Nephron progenitor cell (in vitro differentiated cells): ENCODE measurements at regions not wholly inside any gene's neighbourhood (a gene's known extent, or its start where the extent isn't known, plus 50 kb on each side); places are given as distances from the start of the nearest gene placed in this dataset.

ENCODE experiments used
- DNase-seq: peaks from one replicate; pipeline ENCODE4 v3.0.0; 2021
- H3K27ac Mint-ChIP-seq: 2 replicates; pipeline ENCODE4 v1.8.0; 2021; ENCODE audit warnings: mild to moderate bottlenecking, moderate library complexity, mixed read lengths
- H3K27me3 Mint-ChIP-seq: 2 replicates; pipeline ENCODE4 v1.8.0; 2021; ENCODE audit warnings: mild to moderate bottlenecking, low read depth, mixed read lengths; ENCODE audit not compliant: poor library complexity
- H3K36me3 Mint-ChIP-seq: 2 replicates; pipeline ENCODE4 v1.8.0; 2021; ENCODE audit warnings: low read depth, mixed read lengths
- H3K4me1 Mint-ChIP-seq: 2 replicates; pipeline ENCODE4 v1.8.0; 2021; ENCODE audit warnings: mixed read lengths
- H3K4me3 Mint-ChIP-seq: 2 replicates; pipeline ENCODE4 v1.8.0; 2021; ENCODE audit warnings: mild to moderate bottlenecking, moderate library complexity, mixed read lengths
- H3K9me3 Mint-ChIP-seq: 2 replicates; pipeline ENCODE4 v1.8.0; 2021; ENCODE audit warnings: mild to moderate bottlenecking, moderate library complexity, mixed read lengths
- CTCF ChIP-seq: fragments of 200-600 bp; sonication (generic); IDR thresholded peaks from 2 replicates; pipeline ENCODE4 v1.5.0; 2021; ENCODE audit warnings: antibody characterized with exemption

- TF ChIP-seq CTCF = no peak
- peaks cover 40% of the 10 kb centered on the region for H3K9me3 Mint-ChIP-seq
- no peak overlapping the region for H3K27ac Mint-ChIP-seq
Observed at GRCh38 chr13:58455094-58455493, 823.5 kb downstream of the PCDH17 start.

GRCh38 chr13:58461217-58461616 lies 829.7 kb downstream of the PCDH17 start:
- peaks cover 18% of the 10 kb centered on the region for H3K9me3 Mint-ChIP-seq
- TF ChIP-seq CTCF = no peak
- H3K36me3 Mint-ChIP-seq = no peaks in the 10 kb centered on the region
- DNase-seq = no peak
- no peak overlapping the region for H3K4me3 Mint-ChIP-seq
- no peak overlapping the region for H3K27ac Mint-ChIP-seq
- no peaks in the 10 kb centered on the region for H3K4me1 Mint-ChIP-seq
- no peaks in the 10 kb centered on the region for H3K27me3 Mint-ChIP-seq

More at GRCh38 chr13:58455094-58455493, 823.5 kb downstream of the PCDH17 start:
- Mint-ChIP-seq H3K4me1 (no peaks in the 10 kb centered on the region), H3K4me3 (no peak overlapping the region), H3K36me3 (peaks cover 3% of the 10 kb centered on the region), H3K27me3 (no peaks in the 10 kb centered on the region)
- DNase-seq = no peak

- no peaks in the 10 kb centered on the region for H3K4me1 Mint-ChIP-seq
- H3K36me3 Mint-ChIP-seq = no peaks in the 10 kb centered on the region
- no peak overlapping the region for H3K27ac Mint-ChIP-seq
- no peak overlapping the region for H3K4me3 Mint-ChIP-seq
- DNase-seq = no peak
- H3K27me3 Mint-ChIP-seq = no peaks in the 10 kb centered on the region
- no peaks in the 10 kb centered on the region for H3K9me3 Mint-ChIP-seq
- TF ChIP-seq CTCF = no peak
Observed at GRCh38 chr13:58463841-58464240, 832.3 kb downstream of the PCDH17 start.

GRCh38 chr13:58467176-58467575 lies 835.6 kb downstream of the PCDH17 start:
- H3K36me3 Mint-ChIP-seq = no peaks in the 10 kb centered on the region
- no peak overlapping the region for H3K4me3 Mint-ChIP-seq
- H3K27ac Mint-ChIP-seq = no peak overlapping the region
- no peaks in the 10 kb centered on the region for H3K4me1 Mint-ChIP-seq
- no peaks in the 10 kb centered on the region for H3K27me3 Mint-ChIP-seq
- TF ChIP-seq CTCF = no peak
- H3K9me3 Mint-ChIP-seq = no peaks in the 10 kb centered on the region
- no peak for DNase-seq

GRCh38 chr13:58472483-58472882 lies 840.9 kb downstream of the PCDH17 start:
- no peak overlapping the region for H3K4me3 Mint-ChIP-seq
- no peaks in the 10 kb centered on the region for H3K27me3 Mint-ChIP-seq
- peaks cover 8% of the 10 kb centered on the region for H3K4me1 Mint-ChIP-seq

More at GRCh38 chr13:58472483-58472882, 840.9 kb downstream of the PCDH17 start:
- no peak for TF ChIP-seq CTCF
- H3K36me3 Mint-ChIP-seq = no peaks in the 10 kb centered on the region
- no peaks in the 10 kb centered on the region for H3K9me3 Mint-ChIP-seq
- H3K27ac Mint-ChIP-seq = no peak overlapping the region
- DNase-seq = no peak
